22Rv1 (cell line): ENCODE measurements at regions not wholly inside any gene's neighbourhood (a gene's known extent, or its start where the extent isn't known, plus 50 kb on each side); places are given as distances from the start of the nearest gene placed in this dataset.

ENCODE experiments used
- ZFX ChIP-seq: fragments of 450-650 bp; IDR thresholded peaks from 2 replicates; pipeline ENCODE4 v1.6.1; 2017; ENCODE audit warnings: antibody characterized with exemption, borderline replicate concordance
- TF ChIP-seq, protein P1 (sequence below): fragments of 450-650 bp; IDR thresholded peaks from 2 replicates; pipeline ENCODE4 v1.5.1; 2017; ENCODE audit warnings: mild to moderate bottlenecking

DNA sequence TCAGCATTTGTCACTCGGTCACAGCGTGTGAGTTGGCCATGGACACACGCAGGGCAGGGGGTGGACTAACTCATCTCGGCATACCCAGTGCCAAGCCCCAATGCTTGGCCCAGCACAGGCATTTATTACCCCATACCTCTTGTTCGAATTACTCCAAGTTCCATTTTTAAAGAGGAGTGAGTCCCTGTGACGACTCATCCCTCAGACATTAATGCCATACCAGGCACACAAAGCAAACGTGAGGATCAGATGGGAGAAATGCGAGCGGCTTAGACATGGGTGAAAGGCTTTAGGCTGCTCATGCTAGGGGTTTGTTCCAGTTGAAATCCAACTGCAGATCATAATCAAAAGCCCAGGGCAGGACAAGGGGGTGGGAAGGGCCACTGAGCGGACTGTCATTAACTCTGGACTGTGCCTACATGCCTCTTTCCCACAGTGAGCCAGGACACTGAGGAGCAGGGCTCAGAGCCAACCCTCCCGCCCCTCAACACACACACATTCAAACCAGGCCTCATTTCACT is 118.5 kb upstream of the NGF start:
- TF ChIP-seq, protein P1, sequence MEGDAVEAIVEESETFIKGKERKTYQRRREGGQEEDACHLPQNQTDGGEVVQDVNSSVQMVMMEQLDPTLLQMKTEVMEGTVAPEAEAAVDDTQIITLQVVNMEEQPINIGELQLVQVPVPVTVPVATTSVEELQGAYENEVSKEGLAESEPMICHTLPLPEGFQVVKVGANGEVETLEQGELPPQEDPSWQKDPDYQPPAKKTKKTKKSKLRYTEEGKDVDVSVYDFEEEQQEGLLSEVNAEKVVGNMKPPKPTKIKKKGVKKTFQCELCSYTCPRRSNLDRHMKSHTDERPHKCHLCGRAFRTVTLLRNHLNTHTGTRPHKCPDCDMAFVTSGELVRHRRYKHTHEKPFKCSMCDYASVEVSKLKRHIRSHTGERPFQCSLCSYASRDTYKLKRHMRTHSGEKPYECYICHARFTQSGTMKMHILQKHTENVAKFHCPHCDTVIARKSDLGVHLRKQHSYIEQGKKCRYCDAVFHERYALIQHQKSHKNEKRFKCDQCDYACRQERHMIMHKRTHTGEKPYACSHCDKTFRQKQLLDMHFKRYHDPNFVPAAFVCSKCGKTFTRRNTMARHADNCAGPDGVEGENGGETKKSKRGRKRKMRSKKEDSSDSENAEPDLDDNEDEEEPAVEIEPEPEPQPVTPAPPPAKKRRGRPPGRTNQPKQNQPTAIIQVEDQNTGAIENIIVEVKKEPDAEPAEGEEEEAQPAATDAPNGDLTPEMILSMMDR: no peak
- no peak for TF ChIP-seq ZFX
